CD14-positive monocyte (primary cell): ENCODE measurements at regions not wholly inside any gene's neighbourhood (a gene's known extent, or its start where the extent isn't known, plus 50 kb on each side); places are given as distances from the start of the nearest gene placed in this dataset.

Source experiments
- DNase-seq, 3 donors: peaks; one replicate each; pipeline ENCODE4 v3.0.0-alpha.2; 2011 to 2022
- H2AFZ ChIP-seq: 2 replicates; pipeline ENCODE4 v1.6.0; 2012; ENCODE audit warnings: mild to moderate bottlenecking, low read depth, low read length, inconsistent platforms; ENCODE audit not compliant: insufficient read depth, poor library complexity, severe bottlenecking
- H3K27ac ChIP-seq, 2 donors: 1 replicate in 1 of 2; 2 replicates in 1 of 2; pipeline ENCODE4 v1.5.1; 2012 to 2013; ENCODE audit warnings: low read length in 2 of 2, control low read depth in 1 of 2, inconsistent platforms in 1 of 2, low read depth in 1 of 2, mild to moderate bottlenecking in 1 of 2
- H3K27me3 ChIP-seq, 2 donors: one replicate each; pipeline versions ENCODE4 v1.6.0 to v1.6.1; 2011 to 2013; ENCODE audit warnings: low read length in 2 of 2; ENCODE audit not compliant: control insufficient read depth in 2 of 2, insufficient read depth in 2 of 2
- H3K36me3 ChIP-seq, 2 donors: replicated peaks in 1 of 2; 1 replicate in 1 of 2; 2 replicates in 1 of 2; pipeline versions ENCODE4 v1.5.1 to v1.6.1; 2012 to 2013; ENCODE audit warnings: low read length in 2 of 2, control low read depth in 1 of 2, inconsistent platforms in 1 of 2, mild to moderate bottlenecking in 1 of 2; ENCODE audit not compliant: insufficient read depth in 2 of 2, control insufficient read depth in 1 of 2
- H3K4me1 ChIP-seq, 2 donors: 1 replicate in 1 of 2; 2 replicates in 1 of 2; pipeline versions ENCODE4 v1.5.1 to v1.6.1; 2012 to 2013; ENCODE audit warnings: low read length in 2 of 2, control low read depth in 1 of 2, inconsistent platforms in 1 of 2, mild to moderate bottlenecking in 1 of 2, moderate library complexity in 1 of 2; ENCODE audit not compliant: insufficient read depth in 2 of 2, control insufficient read depth in 1 of 2
- H3K4me2 ChIP-seq: replicated peaks from 2 replicates; pipeline ENCODE3; 2012; ENCODE audit warnings: low read length, moderate library complexity, mild to moderate bottlenecking; ENCODE audit not compliant: poor library complexity, severe bottlenecking; ENCODE audit errors: extremely low read depth
- H3K4me3 ChIP-seq, 3 experiments: fragments of 200-600 bp in 1 of 3; sonication (generic) in 1 of 3; replicated peaks in 1 of 3; 1 replicate in 2 of 3; 2 replicates in 1 of 3; pipeline ENCODE4 v1.5.1; 2011 to 2013; ENCODE audit warnings: low read length in 3 of 3, mild to moderate bottlenecking in 3 of 3, control low read depth in 2 of 3, low read depth in 2 of 3, inconsistent platforms in 1 of 3, moderate library complexity in 1 of 3
- H3K79me2 ChIP-seq: 2 replicates; pipeline ENCODE4 v1.6.0; 2012; ENCODE audit warnings: mild to moderate bottlenecking, control low read depth, inconsistent platforms, low read length, moderate library complexity; ENCODE audit not compliant: insufficient read depth
- H3K9ac ChIP-seq: 2 replicates; pipeline ENCODE4 v1.6.0; 2017; ENCODE audit warnings: low read length, mild to moderate bottlenecking; ENCODE audit not compliant: insufficient read depth, poor library complexity, severe bottlenecking
- H3K9me3 ChIP-seq, 2 donors: replicated peaks in 1 of 2; 1 replicate in 1 of 2; 2 replicates in 1 of 2; pipeline versions ENCODE4 v1.5.1 to v1.6.1; 2012 to 2013; ENCODE audit warnings: low read length in 2 of 2, control low read depth in 1 of 2; ENCODE audit not compliant: control insufficient read depth in 1 of 2, insufficient read depth in 1 of 2
- H4K20me1 ChIP-seq: 2 replicates; pipeline ENCODE4 v1.6.0; 2012; ENCODE audit warnings: mild to moderate bottlenecking, low read length, control low read depth, moderate library complexity; ENCODE audit not compliant: insufficient read depth
- H3K27ac Mint-ChIP-seq, 7 donors: one replicate each; pipeline ENCODE4 v1.8.0; 2020; ENCODE audit warnings: mild to moderate bottlenecking in 7 of 7, mixed read lengths in 7 of 7, moderate library complexity in 6 of 7, inconsistent platforms in 2 of 7
- H3K27me3 Mint-ChIP-seq, 3 donors: one replicate each; pipeline ENCODE4 v1.8.0; 2021 to 2022; ENCODE audit warnings: low read depth in 3 of 3, mild to moderate bottlenecking in 3 of 3, mixed read lengths in 3 of 3, moderate library complexity in 3 of 3, inconsistent platforms in 1 of 3
- H3K36me3 Mint-ChIP-seq, 2 donors: one replicate each; pipeline ENCODE4 v1.8.0; 2020; ENCODE audit warnings: mixed read lengths in 2 of 2, inconsistent platforms in 1 of 2, mild to moderate bottlenecking in 1 of 2
- H3K4me1 Mint-ChIP-seq: one replicate; pipeline ENCODE4 v1.8.0; 2020; ENCODE audit warnings: mild to moderate bottlenecking, mixed read lengths
- H3K4me3 Mint-ChIP-seq, 2 donors: one replicate each; pipeline ENCODE4 v1.8.0; 2020; ENCODE audit warnings: mild to moderate bottlenecking in 2 of 2, mixed read lengths in 2 of 2, moderate library complexity in 1 of 2
- H3K9me3 Mint-ChIP-seq, 7 donors: one replicate each; pipeline ENCODE4 v1.8.0; 2020 to 2022; ENCODE audit warnings: mixed read lengths in 7 of 7, mild to moderate bottlenecking in 6 of 7, moderate library complexity in 6 of 7, inconsistent platforms in 2 of 7
- CTCF ChIP-seq: fragments of 200-600 bp; IDR thresholded peaks from one replicate; pipeline ENCODE4 v1.8.0; 2022; ENCODE audit warnings: antibody characterized with exemption, mild to moderate bottlenecking
- WGBS: methylation state at CpG from one replicate; pipeline ENCODE4 v1.1.5; 2013; ENCODE audit warnings: missing lambda C conversion rate; ENCODE audit not compliant: insufficient coverage; 5-methylcytosine and 5-hydroxymethylcytosine counted together
- intact Hi-C, 2 donors: fragments of 100-400 bp; cut with micrococcal nuclease; formaldehyde crosslinking; loops; one replicate each; pipeline versions ENCODE4 v1.15.0 to v1.15.1; 2023

- H3K4me3 ChIP-seq = no peak overlapping the region
- no peaks in the 10 kb centered on the region for H3K79me2 ChIP-seq
- no peak overlapping the region for H3K4me2 ChIP-seq
- H3K9ac ChIP-seq = no peak overlapping the region
- H3K4me1 Mint-ChIP-seq = peaks cover 28% of the 10 kb centered on the region
- peaks cover 0 to 5% (median 0%) of the 10 kb centered on the region in 7 donors for H3K9me3 Mint-ChIP-seq
- H2AFZ ChIP-seq = no peak overlapping the region
- H3K27me3 ChIP-seq = no peaks in the 10 kb centered on the region
- no peak overlapping the region for H3K27ac Mint-ChIP-seq
- TF ChIP-seq CTCF = no peak
- no peaks in the 10 kb centered on the region for H3K27me3 Mint-ChIP-seq
- H4K20me1 ChIP-seq = no peaks in the 10 kb centered on the region
- 60% methylated on average over 1 of the region's 4 CpGs for WGBS
- no peaks in the 10 kb centered on the region for H3K36me3 ChIP-seq
- no peak for DNase-seq
- H3K9me3 ChIP-seq = no peaks in the 10 kb centered on the region
- H3K36me3 Mint-ChIP-seq = no peaks in the 10 kb centered on the region
- no peak overlapping the region for H3K27ac ChIP-seq
- no peaks in the 10 kb centered on the region for H3K4me1 ChIP-seq
- intact Hi-C loops = no loop called here
- no peak overlapping the region for H3K4me3 Mint-ChIP-seq
Measured at GRCh38 chr5:13189532-13189931, 755.0 kb downstream of the DNAH5 start.

DNA sequence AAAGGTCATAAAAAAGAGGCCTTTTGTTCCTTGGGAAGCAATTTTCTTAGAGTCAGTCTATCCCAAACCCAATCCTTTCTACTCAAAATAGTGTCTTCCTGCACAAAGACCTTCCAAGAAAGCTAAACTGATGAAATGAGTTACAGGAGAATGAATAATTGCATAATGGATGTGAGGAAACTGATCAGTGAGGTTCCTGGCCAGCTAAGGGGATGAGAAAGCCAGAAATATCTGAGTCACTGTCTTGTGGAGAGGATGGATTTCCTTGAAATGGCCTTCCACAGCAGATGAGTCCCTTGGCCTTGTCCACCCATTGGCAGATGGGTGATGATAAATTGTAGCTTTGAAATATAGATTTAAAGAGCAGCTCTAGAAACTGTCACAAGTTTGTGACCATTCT is 756.1 kb downstream of the DNAH5 start:
- Histone ChIP-seq H3K27ac (no peak overlapping the region), H4K20me1 (no peaks in the 10 kb centered on the region), H3K79me2 (no peaks in the 10 kb centered on the region), H3K4me3 (no peak overlapping the region), H3K4me2 (no peak overlapping the region), H2AFZ (no peak overlapping the region), H3K9me3 (no peaks in the 10 kb centered on the region), H3K9ac (no peak overlapping the region), H3K36me3 (no peaks in the 10 kb centered on the region), H3K27me3 (no peaks in the 10 kb centered on the region), H3K4me1 (no peaks in the 10 kb centered on the region)
- H3K9me3 Mint-ChIP-seq = peaks cover 0 to 5% (median 0%) of the 10 kb centered on the region in 7 donors
- H3K4me3 Mint-ChIP-seq = no peak overlapping the region
- intact Hi-C loops = no loop called here
- TF ChIP-seq CTCF = no peak
- no peaks in the 10 kb centered on the region for H3K27me3 Mint-ChIP-seq
- H3K4me1 Mint-ChIP-seq = peaks cover 28% of the 10 kb centered on the region
- H3K27ac Mint-ChIP-seq = no peak overlapping the region
- H3K36me3 Mint-ChIP-seq = no peaks in the 10 kb centered on the region
- no peak for DNase-seq
